Medulla oblongata (tissue), 1 donor: ENCODE measurements at regions not wholly inside any gene's neighbourhood (a gene's known extent, or its start where the extent isn't known, plus 50 kb on each side); places are given as distances from the start of the nearest gene placed in this dataset.
A peak's percentile ranks its signal among the peaks of the same experiment; 100 is the strongest.
"Not testable (repeated sequence)": the region's sequence is repeated elsewhere in the genome, so short reads cannot be mapped to it uniquely, and the experiment has no call there.

Source experiments
- DNase-seq: peaks from one replicate; pipeline ENCODE4 v3.0.0-alpha.2; 2015; ENCODE audit errors: extremely low spot score

- DNase-seq = no peak
Observed at GRCh38 chr5:164498438-164498837, 993.0 kb downstream of the MAT2B start.

DNA sequence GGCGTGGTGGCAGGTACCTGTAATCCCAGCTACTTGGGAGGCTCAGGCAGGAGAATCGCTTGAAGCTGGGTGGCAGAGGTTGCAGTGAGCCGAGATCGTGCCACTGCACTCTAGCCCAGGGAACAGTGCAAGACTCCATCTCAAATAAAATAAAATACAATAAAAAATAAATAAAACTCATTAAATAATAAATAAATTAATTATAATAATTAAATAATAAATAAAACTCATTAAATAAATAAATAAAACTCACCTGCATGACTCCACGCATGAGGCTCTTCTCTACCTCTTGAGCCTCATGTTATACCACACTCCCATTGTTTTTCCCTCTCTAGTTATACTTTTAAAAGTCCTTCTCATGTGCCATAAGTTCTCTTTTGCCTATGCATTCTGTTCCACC is 995.4 kb downstream of the MAT2B start:
- no peak for DNase-seq

DNA sequence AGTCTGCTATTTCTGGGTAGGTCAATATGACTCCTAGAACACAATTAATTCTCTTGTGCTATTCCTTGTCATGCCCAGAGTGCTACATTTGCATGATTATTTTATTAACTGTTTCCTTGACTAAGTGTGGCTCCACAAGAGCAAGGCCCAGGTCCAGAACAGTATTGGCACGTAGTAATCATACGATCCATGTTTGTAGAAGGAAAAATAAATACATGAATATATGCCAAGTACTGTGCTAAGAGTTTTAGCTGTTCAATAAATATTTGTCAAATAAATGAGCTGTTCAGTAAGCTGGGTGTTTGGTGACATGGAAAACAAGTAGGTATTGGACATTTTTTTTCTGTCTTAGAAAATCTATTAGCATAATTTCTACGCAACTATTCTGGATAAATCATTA is 995.9 kb downstream of the MAT2B start:
- no peak for DNase-seq

DNA sequence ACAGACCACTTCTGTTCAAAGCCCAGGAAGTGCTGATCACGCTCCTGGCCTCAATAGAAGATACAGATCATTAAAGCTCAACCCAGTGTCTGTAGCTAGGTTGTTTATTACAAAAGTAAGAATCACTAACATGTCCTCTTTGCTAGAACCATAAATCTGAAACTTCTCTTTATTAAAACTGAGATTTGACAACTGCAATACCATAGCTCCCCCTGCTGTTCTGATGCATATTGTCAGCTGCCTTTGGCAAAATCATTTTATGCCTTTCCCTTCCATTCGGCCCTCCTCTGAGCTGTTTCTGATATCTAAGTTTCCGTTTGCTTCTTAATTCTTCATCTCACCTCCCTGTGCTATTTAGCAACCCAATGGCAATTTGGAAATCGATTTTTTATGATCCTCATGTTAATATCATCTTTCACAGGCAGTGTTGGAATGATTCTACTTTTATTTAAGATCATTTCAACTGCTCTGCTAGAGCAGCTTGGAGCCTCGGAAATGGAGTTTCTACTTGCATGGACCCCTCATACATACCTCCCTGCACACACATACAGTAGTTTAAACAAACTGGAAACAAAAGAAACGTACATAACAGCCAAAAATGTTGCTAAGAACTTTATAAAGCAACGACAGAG is 998.8 kb downstream of the MAT2B start:
- DNase-seq = peak; percentile 81

DNA sequence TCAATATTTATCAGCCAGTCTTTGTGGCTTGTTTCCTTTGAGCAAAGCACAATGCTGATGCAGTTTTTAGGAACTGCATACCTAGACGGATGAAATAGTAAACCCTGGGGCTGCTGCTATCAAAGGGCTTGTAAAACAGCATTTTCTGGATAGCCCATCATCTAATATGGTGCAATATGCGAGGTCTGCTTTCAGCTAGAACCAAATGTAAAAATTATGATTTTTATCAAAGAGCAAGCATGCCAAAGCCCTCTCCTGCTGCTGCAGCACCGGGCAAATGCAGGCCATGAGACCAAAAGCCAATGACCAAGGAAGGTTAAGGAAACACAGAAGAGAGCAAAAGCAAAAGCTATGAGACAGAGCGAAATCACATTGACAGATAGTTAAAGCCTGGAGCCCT is 1000.4 kb downstream of the MAT2B start:
- DNase-seq = no peak

GRCh38 chr5:164518067-164518740 is 1012.8 kb downstream of the MAT2B start:
- no peak for DNase-seq

- no peak for DNase-seq
Observed at GRCh38 chr5:164518741-164519080, 1013.3 kb downstream of the MAT2B start.

DNA sequence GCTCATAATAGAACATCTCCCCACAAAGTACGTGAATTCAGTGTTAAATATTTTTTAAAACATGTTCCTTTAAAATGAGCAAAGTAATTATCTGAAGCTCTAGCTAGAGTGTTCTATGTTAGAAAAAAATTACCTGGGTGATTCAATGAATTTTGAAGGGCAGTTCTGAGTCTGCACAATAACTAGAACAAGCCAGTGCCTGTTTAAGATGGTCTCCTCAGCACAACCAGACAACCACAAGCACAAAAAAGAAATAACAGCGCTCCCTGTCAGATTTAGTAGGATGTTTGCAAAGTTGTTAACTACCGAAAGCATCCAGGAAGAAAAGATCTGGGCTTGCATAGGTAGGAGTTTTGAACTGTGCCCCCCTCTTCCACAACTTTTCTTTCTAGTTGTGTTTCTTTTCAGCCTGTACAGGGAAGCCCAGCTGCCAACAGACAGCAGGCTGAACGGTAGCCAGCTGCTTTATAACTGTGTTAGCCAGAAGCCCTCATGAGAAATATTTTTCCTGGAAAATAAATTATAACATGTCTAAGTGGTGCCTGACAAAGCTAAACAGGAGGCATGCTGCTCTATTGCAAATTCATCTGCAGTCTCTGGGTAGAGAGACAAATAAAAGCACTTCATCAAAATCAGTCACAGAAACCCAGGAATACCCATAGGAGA is 1026.9 kb downstream of the MAT2B start:
- DNase-seq = no peak

GRCh38 chr5:164533426-164533825 is 1028.0 kb downstream of the MAT2B start:
- DNase-seq = not testable (repeated sequence)

DNA sequence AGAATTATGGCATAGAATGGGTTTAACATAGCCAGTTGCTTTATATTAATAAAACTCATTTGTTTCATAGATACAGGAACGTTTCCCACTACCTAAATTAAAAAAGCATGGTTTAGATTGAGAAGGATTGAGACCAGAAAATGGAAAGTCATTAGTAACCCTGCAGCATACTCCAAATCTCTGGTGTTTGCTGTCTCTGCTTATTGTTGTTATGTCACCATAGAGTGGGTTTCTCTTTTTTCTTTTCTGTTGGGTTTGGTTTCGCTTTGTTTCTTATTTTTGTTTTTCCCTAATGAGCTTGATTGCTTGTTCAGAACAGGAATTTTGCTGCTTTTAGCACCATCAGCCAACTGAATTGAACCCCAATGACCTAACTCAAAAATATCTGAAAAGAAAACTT is 1034.8 kb downstream of the MAT2B start:
- DNase-seq = no peak

GRCh38 chr5:164545507-164545906 is 1040.1 kb downstream of the MAT2B start:
- DNase-seq = no peak

- DNase-seq = no peak
Observed at GRCh38 chr5:164553851-164554250, 1048.4 kb downstream of the MAT2B start.

DNA sequence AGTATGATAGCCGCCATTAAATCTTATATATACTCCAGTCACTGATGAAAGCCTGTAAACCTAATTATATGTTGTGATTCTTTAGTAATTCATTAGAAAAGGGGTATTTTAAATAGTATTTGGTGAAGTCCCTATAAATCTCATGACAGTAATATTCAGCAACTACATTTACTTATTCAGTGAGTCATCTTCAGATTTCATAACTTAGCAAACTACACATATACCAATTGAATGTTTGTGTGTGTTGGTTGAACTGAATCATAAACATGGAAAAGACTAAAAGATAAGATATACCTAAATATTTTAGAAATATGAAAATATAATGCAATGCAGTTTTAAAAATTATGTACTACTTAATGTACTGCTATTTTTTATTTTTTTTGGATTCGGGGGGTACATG is 1050.4 kb downstream of the MAT2B start:
- no peak for DNase-seq

- DNase-seq = no peak
Observed at GRCh38 chr5:164560216-164560615, 1054.8 kb downstream of the MAT2B start.

DNA sequence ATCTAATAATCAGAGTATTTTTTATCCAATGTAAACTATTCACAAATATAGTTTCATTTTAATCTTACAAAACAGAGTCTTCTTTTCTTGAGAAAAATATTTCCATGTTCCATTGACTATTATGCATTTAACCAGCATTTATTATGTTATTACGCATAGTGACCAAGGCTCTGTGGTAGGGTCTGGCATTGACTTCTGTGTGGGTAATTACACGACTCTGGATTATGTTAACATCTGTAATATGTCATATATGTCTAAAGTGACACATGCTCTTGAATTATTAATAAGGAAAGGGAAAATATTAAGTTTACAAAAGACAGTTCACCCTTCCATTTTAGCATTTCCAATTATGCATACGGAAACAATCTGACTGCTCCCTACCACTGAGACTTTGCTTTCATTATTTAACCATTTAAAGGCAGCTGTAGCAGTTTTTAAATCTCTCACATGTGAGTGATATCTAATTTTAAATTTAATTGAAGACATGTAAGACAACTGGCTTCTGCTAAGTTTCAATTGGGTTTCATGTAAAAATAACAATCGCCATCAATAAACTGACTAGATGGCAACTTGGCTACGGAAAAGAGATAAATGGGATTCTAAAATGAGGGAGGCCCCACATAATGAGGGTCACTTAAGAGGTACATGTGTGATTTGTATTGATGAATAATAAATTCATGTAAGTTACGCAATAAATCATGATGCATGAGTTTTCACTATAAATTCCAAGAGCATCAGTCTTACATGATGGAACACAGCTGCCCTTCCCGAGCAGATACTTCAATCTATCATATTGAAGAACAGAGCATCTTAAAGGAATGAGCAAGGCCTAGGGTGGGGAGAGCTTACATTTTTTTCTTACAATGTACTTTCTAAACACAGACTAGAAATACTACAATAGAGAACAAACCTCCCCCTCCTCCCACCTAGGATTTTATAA is 1056.8 kb downstream of the MAT2B start:
- no peak for DNase-seq

GRCh38 chr5:164563370-164563769 is 1058.0 kb downstream of the MAT2B start:
- no peak for DNase-seq

- DNase-seq = no peak
Observed at GRCh38 chr5:164573397-164573796, 1068.0 kb downstream of the MAT2B start.

- no peak for DNase-seq
Observed at GRCh38 chr5:164577201-164577600, 1071.8 kb downstream of the MAT2B start.

- DNase-seq = no peak
Observed at GRCh38 chr5:164577742-164578141, 1072.3 kb downstream of the MAT2B start.

- no peak for DNase-seq
Observed at GRCh38 chr5:164578401-164578800, 1073.0 kb downstream of the MAT2B start.

- no peak for DNase-seq
Observed at GRCh38 chr5:164578911-164579310, 1073.5 kb downstream of the MAT2B start.

- no peak for DNase-seq
Observed at GRCh38 chr5:164580155-164580554, 1074.7 kb downstream of the MAT2B start.
